Liver (tissue), 3 donors: ENCODE measurements at regions not wholly inside any gene's neighbourhood (a gene's known extent, or its start where the extent isn't known, plus 50 kb on each side); places are given as distances from the start of the nearest gene placed in this dataset.

Experiments used
- CTCF ChIP-seq: fragments of 150-350 bp; IDR thresholded peaks from 2 replicates; pipeline ENCODE4 v1.5.1; 2017; ENCODE audit warnings: improper control_type of control experiment, low read depth, low read length; ENCODE audit not compliant: missing input control
- GABPA ChIP-seq, 2 donors: IDR thresholded peaks in 1 of 2; conservative IDR thresholded peaks in 1 of 2; 2 replicates each; pipeline ENCODE4 v1.6.1; 2016; ENCODE audit warnings: antibody characterized with exemption in 2 of 2, mild to moderate bottlenecking in 1 of 2, moderate library complexity in 1 of 2
- MAX ChIP-seq: IDR thresholded peaks from 2 replicates; pipeline ENCODE4 v1.6.1; 2016; ENCODE audit warnings: antibody characterized with exemption
- RAD21 ChIP-seq, 2 donors: IDR thresholded peaks; 2 replicates each; pipeline ENCODE4 v1.6.1; 2016; ENCODE audit warnings: antibody characterized with exemption in 2 of 2, mild to moderate bottlenecking in 2 of 2
- donor health status: healthy.
- donor health status: healthy.

- TF ChIP-seq CTCF (no peak), MAX (no peak), RAD21 (IDR thresholded peaks at IDR 0.05) (no peak), GABPA (IDR thresholded peaks at IDR 0.05 in 1 of 2, conservative IDR thresholded peaks at IDR 0.05 in 1 of 2) (no peak)
Measured at GRCh38 chr10:111455776-111456426, 379.1 kb downstream of the ADRA2A start.
